ENCODE measurements at regions not wholly inside any gene's neighbourhood (a gene's known extent, or its start where the extent isn't known, plus 50 kb on each side); places are given as distances from the start of the nearest gene placed in this dataset.
"Not testable (repeated sequence)": the region's sequence is repeated elsewhere in the genome, so short reads cannot be mapped to it uniquely, and the experiment has no call there.

DNA sequence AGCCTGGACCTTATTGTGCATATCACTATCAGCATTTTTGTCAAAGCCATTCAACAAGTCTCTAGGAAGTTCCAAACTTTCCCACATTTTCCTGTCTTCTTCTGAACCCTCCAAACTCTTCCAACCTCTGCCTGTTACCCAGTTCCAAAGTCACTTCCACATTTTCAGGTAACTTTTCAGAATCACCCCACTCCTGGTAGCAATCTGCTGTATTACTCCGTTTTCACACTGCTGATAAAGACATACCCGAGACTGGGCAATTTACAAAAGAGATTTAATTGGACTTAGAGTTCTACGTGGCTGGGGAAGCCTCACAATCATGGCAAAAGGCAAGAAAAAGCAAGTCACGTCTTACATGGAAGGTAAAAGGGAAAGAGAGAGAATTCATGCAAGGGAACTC lies 293.4 kb downstream of the C11orf87 start:
- TF ChIP-seq, protein P1, sequence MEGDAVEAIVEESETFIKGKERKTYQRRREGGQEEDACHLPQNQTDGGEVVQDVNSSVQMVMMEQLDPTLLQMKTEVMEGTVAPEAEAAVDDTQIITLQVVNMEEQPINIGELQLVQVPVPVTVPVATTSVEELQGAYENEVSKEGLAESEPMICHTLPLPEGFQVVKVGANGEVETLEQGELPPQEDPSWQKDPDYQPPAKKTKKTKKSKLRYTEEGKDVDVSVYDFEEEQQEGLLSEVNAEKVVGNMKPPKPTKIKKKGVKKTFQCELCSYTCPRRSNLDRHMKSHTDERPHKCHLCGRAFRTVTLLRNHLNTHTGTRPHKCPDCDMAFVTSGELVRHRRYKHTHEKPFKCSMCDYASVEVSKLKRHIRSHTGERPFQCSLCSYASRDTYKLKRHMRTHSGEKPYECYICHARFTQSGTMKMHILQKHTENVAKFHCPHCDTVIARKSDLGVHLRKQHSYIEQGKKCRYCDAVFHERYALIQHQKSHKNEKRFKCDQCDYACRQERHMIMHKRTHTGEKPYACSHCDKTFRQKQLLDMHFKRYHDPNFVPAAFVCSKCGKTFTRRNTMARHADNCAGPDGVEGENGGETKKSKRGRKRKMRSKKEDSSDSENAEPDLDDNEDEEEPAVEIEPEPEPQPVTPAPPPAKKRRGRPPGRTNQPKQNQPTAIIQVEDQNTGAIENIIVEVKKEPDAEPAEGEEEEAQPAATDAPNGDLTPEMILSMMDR (IDR thresholded peaks at IDR 0.05): not testable (repeated sequence)
- TF ChIP-seq POLR2A (IDR thresholded peaks at IDR 0.05; ENCODE audit: low read depth); POLR2AphosphoS5 (IDR thresholded peaks at IDR 0.05); EP300 (IDR thresholded peaks at IDR 0.05): not testable (repeated sequence)

All from esophagus muscularis mucosa (tissue), 4 donors.